ENCODE measurements at regions not wholly inside any gene's neighbourhood (a gene's known extent, or its start where the extent isn't known, plus 50 kb on each side); places are given as distances from the start of the nearest gene placed in this dataset.

DNA sequence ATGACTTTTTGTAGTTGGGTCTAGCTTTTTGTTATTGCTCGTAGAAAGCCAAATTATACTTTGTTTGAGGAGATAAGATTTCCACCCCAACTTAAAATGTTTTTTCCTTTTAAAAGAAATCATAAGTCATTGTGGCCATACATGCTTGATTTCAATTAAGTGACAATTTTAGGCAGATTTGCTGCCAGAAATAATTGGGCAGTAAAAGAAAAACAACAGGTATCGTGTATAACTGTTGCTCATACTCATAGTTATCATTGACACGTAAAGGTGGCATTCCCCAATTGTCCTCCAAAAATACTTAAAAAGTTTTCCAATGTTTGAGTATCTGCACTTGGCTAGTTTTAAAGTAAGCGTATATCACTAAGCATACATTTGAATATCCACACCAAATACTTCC lies 313.0 kb downstream of the TEX29 start:
- Histone ChIP-seq H3K36me3 (ENCODE audit: insufficient read depth) (no peaks in the 10 kb centered on the region), H3K27ac (ENCODE audit: low read depth) (no peak overlapping the region), H3K27me3 (ENCODE audit: insufficient read depth) (no peaks in the 10 kb centered on the region), H3K4me3 (no peak overlapping the region), H3K79me2 (replicated peaks; ENCODE audit: insufficient read depth) (no peaks in the 10 kb centered on the region), H3F3A (replicated peaks; ENCODE audit: low read depth) (no peaks in the 10 kb centered on the region), H4K20me1 (replicated peaks; ENCODE audit: insufficient read depth) (no peaks in the 10 kb centered on the region), H3K4me2 (peak overlapping the region; percentile 55), H3K4me1 (ENCODE audit: insufficient read depth) (peaks cover 33% of the 10 kb centered on the region), H3K9me2 (ENCODE audit: insufficient read depth) (no peaks in the 10 kb centered on the region), H2AFZ (no peak overlapping the region)
- Mint-ChIP-seq H3K9me3 (no peaks in the 10 kb centered on the region), H3K4me3 (peak overlapping the region; percentile 23; the same call in 1 of the 3 replicates), H3K27me3 (ENCODE audit: insufficient read depth, low read depth, poor library complexity) (peaks cover 14% of the 10 kb centered on the region), H3K27ac (peak overlapping the region; percentile 71; the same call in 1 of the 2 replicates), H3K4me1 (peaks cover 49% of the 10 kb centered on the region), H3K36me3 (ENCODE audit: low read depth) (no peaks in the 10 kb centered on the region)
- no peak for DNase-seq (ENCODE audit: low spot score)
- no peak for ATAC-seq
- no peak for TF ChIP-seq ZNF331 (CRISPR knock-in tag; IDR thresholded peaks at IDR 0.05; ENCODE audit: low read depth)
- TF ChIP-seq CREB1 (CRISPR knock-in tag; IDR thresholded peaks at IDR 0.05; ENCODE audit: low read depth) = no peak
- no peak for TF ChIP-seq STAT1 (IDR thresholded peaks at IDR 0.05; ENCODE audit: unreplicated experiment)
- TF ChIP-seq, protein P1, sequence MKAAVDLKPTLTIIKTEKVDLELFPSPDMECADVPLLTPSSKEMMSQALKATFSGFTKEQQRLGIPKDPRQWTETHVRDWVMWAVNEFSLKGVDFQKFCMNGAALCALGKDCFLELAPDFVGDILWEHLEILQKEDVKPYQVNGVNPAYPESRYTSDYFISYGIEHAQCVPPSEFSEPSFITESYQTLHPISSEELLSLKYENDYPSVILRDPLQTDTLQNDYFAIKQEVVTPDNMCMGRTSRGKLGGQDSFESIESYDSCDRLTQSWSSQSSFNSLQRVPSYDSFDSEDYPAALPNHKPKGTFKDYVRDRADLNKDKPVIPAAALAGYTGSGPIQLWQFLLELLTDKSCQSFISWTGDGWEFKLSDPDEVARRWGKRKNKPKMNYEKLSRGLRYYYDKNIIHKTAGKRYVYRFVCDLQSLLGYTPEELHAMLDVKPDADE (IDR thresholded peaks at IDR 0.05) = no peak
- TF ChIP-seq, protein P2, sequence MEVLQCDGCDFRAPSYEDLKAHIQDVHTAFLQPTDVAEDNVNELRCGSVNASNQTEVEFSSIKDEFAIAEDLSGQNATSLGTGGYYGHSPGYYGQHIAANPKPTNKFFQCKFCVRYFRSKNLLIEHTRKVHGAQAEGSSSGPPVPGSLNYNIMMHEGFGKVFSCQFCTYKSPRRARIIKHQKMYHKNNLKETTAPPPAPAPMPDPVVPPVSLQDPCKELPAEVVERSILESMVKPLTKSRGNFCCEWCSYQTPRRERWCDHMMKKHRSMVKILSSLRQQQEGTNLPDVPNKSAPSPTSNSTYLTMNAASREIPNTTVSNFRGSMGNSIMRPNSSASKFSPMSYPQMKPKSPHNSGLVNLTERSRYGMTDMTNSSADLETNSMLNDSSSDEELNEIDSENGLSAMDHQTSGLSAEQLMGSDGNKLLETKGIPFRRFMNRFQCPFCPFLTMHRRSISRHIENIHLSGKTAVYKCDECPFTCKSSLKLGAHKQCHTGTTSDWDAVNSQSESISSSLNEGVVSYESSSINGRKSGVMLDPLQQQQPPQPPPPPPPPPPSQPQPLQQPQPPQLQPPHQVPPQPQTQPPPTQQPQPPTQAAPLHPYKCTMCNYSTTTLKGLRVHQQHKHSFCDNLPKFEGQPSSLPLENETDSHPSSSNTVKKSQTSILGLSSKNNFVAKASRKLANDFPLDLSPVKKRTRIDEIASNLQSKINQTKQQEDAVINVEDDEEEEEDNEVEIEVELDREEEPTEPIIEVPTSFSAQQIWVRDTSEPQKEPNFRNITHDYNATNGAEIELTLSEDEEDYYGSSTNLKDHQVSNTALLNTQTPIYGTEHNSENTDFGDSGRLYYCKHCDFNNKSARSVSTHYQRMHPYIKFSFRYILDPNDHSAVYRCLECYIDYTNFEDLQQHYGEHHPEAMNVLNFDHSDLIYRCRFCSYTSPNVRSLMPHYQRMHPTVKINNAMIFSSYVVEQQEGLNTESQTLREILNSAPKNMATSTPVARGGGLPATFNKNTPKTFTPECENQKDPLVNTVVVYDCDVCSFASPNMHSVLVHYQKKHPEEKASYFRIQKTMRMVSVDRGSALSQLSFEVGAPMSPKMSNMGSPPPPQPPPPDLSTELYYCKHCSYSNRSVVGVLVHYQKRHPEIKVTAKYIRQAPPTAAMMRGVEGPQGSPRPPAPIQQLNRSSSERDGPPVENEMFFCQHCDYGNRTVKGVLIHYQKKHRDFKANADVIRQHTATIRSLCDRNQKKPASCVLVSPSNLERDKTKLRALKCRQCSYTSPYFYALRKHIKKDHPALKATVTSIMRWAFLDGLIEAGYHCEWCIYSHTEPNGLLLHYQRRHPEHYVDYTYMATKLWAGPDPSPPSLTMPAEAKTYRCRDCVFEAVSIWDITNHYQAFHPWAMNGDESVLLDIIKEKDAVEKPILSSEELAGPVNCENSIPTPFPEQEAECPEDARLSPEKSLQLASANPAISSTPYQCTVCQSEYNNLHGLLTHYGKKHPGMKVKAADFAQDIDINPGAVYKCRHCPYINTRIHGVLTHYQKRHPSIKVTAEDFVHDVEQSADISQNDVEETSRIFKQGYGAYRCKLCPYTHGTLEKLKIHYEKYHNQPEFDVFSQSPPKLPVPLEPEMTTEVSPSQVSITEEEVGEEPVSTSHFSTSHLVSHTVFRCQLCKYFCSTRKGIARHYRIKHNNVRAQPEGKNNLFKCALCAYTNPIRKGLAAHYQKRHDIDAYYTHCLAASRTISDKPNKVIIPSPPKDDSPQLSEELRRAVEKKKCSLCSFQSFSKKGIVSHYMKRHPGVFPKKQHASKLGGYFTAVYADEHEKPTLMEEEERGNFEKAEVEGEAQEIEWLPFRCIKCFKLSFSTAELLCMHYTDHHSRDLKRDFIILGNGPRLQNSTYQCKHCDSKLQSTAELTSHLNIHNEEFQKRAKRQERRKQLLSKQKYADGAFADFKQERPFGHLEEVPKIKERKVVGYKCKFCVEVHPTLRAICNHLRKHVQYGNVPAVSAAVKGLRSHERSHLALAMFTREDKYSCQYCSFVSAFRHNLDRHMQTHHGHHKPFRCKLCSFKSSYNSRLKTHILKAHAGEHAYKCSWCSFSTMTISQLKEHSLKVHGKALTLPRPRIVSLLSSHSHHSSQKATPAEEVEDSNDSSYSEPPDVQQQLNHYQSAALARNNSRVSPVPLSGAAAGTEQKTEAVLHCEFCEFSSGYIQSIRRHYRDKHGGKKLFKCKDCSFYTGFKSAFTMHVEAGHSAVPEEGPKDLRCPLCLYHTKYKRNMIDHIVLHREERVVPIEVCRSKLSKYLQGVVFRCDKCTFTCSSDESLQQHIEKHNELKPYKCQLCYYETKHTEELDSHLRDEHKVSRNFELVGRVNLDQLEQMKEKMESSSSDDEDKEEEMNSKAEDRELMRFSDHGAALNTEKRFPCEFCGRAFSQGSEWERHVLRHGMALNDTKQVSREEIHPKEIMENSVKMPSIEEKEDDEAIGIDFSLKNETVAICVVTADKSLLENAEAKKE (CRISPR knock-in tag; IDR thresholded peaks at IDR 0.05) = no peak
- TF ChIP-seq POLR2AphosphoS5 (IDR thresholded peaks at IDR 0.05; ENCODE audit: low read depth) = no peak
- no peak for TF ChIP-seq ZNF114 (CRISPR knock-in tag; IDR thresholded peaks at IDR 0.05)
- TF ChIP-seq CTCF (conservative IDR thresholded peaks at IDR 0.05; ENCODE audit: low read depth in 2 of 2) = no peak
- no peak for TF ChIP-seq EZH2phosphoT487 (IDR thresholded peaks at IDR 0.05; ENCODE audit: unreplicated experiment)
- TF ChIP-seq REST (IDR thresholded peaks at IDR 0.05; ENCODE audit: unreplicated experiment) = no peak
- no peak for TF ChIP-seq EZH2 (IDR thresholded peaks at IDR 0.05; ENCODE audit: low read depth, unreplicated experiment)
- TF ChIP-seq JUNB (IDR thresholded peaks at IDR 0.05; ENCODE audit: unreplicated experiment) = no peak
- no peak for TF ChIP-seq NANOG (IDR thresholded peaks at IDR 0.05; ENCODE audit: borderline replicate concordance)

Data from GM23338 (cell line).